Skin epidermis (tissue), 12 donors: ENCODE measurements at regions not wholly inside any gene's neighbourhood (a gene's known extent, or its start where the extent isn't known, plus 50 kb on each side); places are given as distances from the start of the nearest gene placed in this dataset.

Experiments
- H3K27ac ChIP-seq, 21 experiments: fragments of 200-600 bp; sonication (generic) in 11 of 21; one replicate each; pipeline ENCODE4 v1.5.0; 2020; ENCODE audit warnings: mild to moderate bottlenecking in 3 of 21, inconsistent platforms in 2 of 21, moderate library complexity in 2 of 21
- H3K4me3 ChIP-seq, 7 experiments: fragments of 200-600 bp; sonication (generic) in 2 of 7; one replicate each; pipeline ENCODE4 v1.5.0; 2020; ENCODE audit warnings: inconsistent platforms in 2 of 7, mild to moderate bottlenecking in 2 of 7, moderate library complexity in 1 of 7

GRCh38 chr20:24340933-24341332 is 128.5 kb upstream of the SYNDIG1 start:
- no peak overlapping the region for H3K4me3 ChIP-seq
- H3K27ac ChIP-seq = peak overlapping the region in 2 of 21 experiments; percentile 5 to 16

GRCh38 chr20:24339210-24339641 is 130.2 kb upstream of the SYNDIG1 start:
- H3K27ac ChIP-seq = peak overlapping the region in 1 of 21 experiments; percentile 42
- H3K4me3 ChIP-seq = no peak overlapping the region

GRCh38 chr20:24337551-24337950 is 131.9 kb upstream of the SYNDIG1 start:
- H3K4me3 ChIP-seq = no peak overlapping the region
- no peak overlapping the region for H3K27ac ChIP-seq

GRCh38 chr20:24337069-24337468 is 132.4 kb upstream of the SYNDIG1 start:
- no peak overlapping the region for H3K27ac ChIP-seq
- no peak overlapping the region for H3K4me3 ChIP-seq

GRCh38 chr20:24334830-24335229 is 134.6 kb upstream of the SYNDIG1 start:
- H3K4me3 ChIP-seq = no peak overlapping the region
- H3K27ac ChIP-seq = no peak overlapping the region

GRCh38 chr20:24332956-24333355 is 136.5 kb upstream of the SYNDIG1 start:
- no peak overlapping the region for H3K27ac ChIP-seq
- H3K4me3 ChIP-seq = no peak overlapping the region

GRCh38 chr20:24331939-24332338 is 137.5 kb upstream of the SYNDIG1 start:
- no peak overlapping the region for H3K4me3 ChIP-seq

GRCh38 chr20:24328901-24329300 is 140.5 kb upstream of the SYNDIG1 start:
- Histone ChIP-seq H3K4me3 (no peak overlapping the region), H3K27ac (no peak overlapping the region)

More at GRCh38 chr20:24331939-24332338, 137.5 kb upstream of the SYNDIG1 start:
- H3K27ac ChIP-seq = no peak overlapping the region

GRCh38 chr20:24321973-24322372 is 147.5 kb upstream of the SYNDIG1 start:
- Histone ChIP-seq H3K4me3 (no peak overlapping the region), H3K27ac (no peak overlapping the region)

- H3K4me3 ChIP-seq = no peak overlapping the region
- H3K27ac ChIP-seq = no peak overlapping the region
Measured at GRCh38 chr20:24318569-24319352, 150.7 kb upstream of the SYNDIG1 start.

- Histone ChIP-seq H3K27ac (no peak overlapping the region), H3K4me3 (no peak overlapping the region)
Measured at GRCh38 chr20:24317224-24317623, 152.2 kb upstream of the SYNDIG1 start.

GRCh38 chr20:24316731-24317130 is 152.7 kb upstream of the SYNDIG1 start:
- H3K27ac ChIP-seq = no peak overlapping the region
- no peak overlapping the region for H3K4me3 ChIP-seq

GRCh38 chr20:24314053-24314452 is 155.4 kb upstream of the SYNDIG1 start:
- H3K4me3 ChIP-seq = no peak overlapping the region
- H3K27ac ChIP-seq = no peak overlapping the region

- no peak overlapping the region for H3K27ac ChIP-seq
- no peak overlapping the region for H3K4me3 ChIP-seq
Measured at GRCh38 chr20:24309596-24309995, 159.8 kb upstream of the SYNDIG1 start.

- no peak overlapping the region for H3K4me3 ChIP-seq
- no peak overlapping the region for H3K27ac ChIP-seq
Measured at GRCh38 chr20:24305371-24305770, 164.1 kb upstream of the SYNDIG1 start.

- Histone ChIP-seq H3K4me3 (no peak overlapping the region), H3K27ac (no peak overlapping the region)
Measured at GRCh38 chr20:24304291-24304690, 165.1 kb upstream of the SYNDIG1 start.

GRCh38 chr20:24303393-24304170 is 165.8 kb upstream of the SYNDIG1 start:
- Histone ChIP-seq H3K4me3 (no peak overlapping the region), H3K27ac (no peak overlapping the region)

- Histone ChIP-seq H3K27ac (no peak overlapping the region), H3K4me3 (no peak overlapping the region)
Measured at GRCh38 chr20:24297993-24298392, 171.4 kb upstream of the SYNDIG1 start.

GRCh38 chr20:24296477-24297261 is 172.8 kb upstream of the SYNDIG1 start:
- H3K27ac ChIP-seq = no peak overlapping the region
- no peak overlapping the region for H3K4me3 ChIP-seq

GRCh38 chr20:24291014-24291413 is 178.4 kb upstream of the SYNDIG1 start:
- Histone ChIP-seq H3K4me3 (no peak overlapping the region), H3K27ac (no peak overlapping the region)
